ENCODE measurements at regions not wholly inside any gene's neighbourhood (a gene's known extent, or its start where the extent isn't known, plus 50 kb on each side); places are given as distances from the start of the nearest gene placed in this dataset.

- DNase-seq: no peak
- no peak for ATAC-seq
- Histone ChIP-seq H3K36me3 (no peaks in the 10 kb centered on the region), H3K27me3 (no peaks in the 10 kb centered on the region), H3K27ac (no peak overlapping the region), H3K4me3 (no peak overlapping the region), H3K4me1 (no peaks in the 10 kb centered on the region), H3K9me3 (no peaks in the 10 kb centered on the region)
- intact Hi-C loops (cut with DNase I): no loop called here
- TF ChIP-seq, protein P1, sequence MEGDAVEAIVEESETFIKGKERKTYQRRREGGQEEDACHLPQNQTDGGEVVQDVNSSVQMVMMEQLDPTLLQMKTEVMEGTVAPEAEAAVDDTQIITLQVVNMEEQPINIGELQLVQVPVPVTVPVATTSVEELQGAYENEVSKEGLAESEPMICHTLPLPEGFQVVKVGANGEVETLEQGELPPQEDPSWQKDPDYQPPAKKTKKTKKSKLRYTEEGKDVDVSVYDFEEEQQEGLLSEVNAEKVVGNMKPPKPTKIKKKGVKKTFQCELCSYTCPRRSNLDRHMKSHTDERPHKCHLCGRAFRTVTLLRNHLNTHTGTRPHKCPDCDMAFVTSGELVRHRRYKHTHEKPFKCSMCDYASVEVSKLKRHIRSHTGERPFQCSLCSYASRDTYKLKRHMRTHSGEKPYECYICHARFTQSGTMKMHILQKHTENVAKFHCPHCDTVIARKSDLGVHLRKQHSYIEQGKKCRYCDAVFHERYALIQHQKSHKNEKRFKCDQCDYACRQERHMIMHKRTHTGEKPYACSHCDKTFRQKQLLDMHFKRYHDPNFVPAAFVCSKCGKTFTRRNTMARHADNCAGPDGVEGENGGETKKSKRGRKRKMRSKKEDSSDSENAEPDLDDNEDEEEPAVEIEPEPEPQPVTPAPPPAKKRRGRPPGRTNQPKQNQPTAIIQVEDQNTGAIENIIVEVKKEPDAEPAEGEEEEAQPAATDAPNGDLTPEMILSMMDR (IDR thresholded peaks at IDR 0.05): no peak
Measured at GRCh38 chr1:81115422-81115821, 685.3 kb upstream of the ADGRL2 start.

DNA sequence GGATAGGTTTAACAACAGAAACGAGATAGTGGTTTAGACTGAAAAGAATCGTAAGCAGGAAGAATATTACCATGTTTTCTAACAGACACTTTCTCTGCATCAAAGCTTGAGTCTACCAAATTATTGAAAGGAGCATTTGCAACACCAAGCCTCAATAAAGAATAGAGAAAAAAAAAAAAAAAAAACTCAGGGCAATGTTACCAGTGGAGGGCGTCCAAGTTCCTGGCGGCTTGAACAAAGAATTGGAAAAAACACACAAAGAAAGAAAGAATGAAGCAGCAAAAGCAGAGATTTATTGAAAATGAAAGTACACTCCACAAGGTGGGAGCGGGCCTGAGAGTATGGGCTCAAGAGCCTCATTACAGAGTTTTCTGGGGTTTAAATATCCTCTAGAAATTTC lies 686.5 kb upstream of the ADGRL2 start:
- no peaks in the 10 kb centered on the region for H3K9me3 ChIP-seq
- no peak overlapping the region for H3K27ac ChIP-seq
- DNase-seq (no peak), ATAC-seq (no peak)
- H3K4me3 ChIP-seq: no peak overlapping the region
- H3K4me1 ChIP-seq: no peaks in the 10 kb centered on the region
- H3K36me3 ChIP-seq: no peaks in the 10 kb centered on the region
- intact Hi-C loops (cut with DNase I): no loop called here
- TF ChIP-seq, protein P1 (IDR thresholded peaks at IDR 0.05): no peak
- H3K27me3 ChIP-seq: no peaks in the 10 kb centered on the region

DNA sequence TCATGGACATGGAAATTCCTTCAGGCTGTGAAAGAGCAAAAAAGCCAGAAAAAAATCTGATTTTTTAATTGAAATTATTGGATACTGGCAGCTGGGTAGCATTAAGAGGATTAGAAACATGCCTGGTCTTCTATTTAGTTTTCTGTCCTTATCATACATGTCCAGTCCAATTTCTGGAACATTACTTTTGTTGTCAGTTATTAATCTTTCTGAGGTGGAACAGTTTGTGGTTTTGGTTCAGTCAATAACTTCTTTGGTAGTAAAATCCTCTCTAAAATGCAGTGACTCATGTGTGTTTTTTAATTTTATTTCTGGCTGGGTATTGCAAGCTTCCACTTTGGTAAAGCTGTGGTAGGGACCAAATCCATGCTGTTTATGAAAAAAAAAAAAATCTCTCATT lies 687.0 kb upstream of the ADGRL2 start:
- Histone ChIP-seq H3K4me3 (no peak overlapping the region), H3K9me3 (no peaks in the 10 kb centered on the region), H3K27ac (no peak overlapping the region), H3K27me3 (no peaks in the 10 kb centered on the region), H3K4me1 (no peaks in the 10 kb centered on the region), H3K36me3 (no peaks in the 10 kb centered on the region)
- TF ChIP-seq, protein P1 (IDR thresholded peaks at IDR 0.05): no peak
- ATAC-seq (no peak), DNase-seq (no peak)
- intact Hi-C loops (cut with DNase I): no loop called here

- no peak overlapping the region for H3K27ac ChIP-seq
- DNase-seq (no peak), ATAC-seq (no peak)
- no peaks in the 10 kb centered on the region for H3K4me1 ChIP-seq
- H3K27me3 ChIP-seq: no peaks in the 10 kb centered on the region
- H3K4me3 ChIP-seq: no peak overlapping the region
- TF ChIP-seq, protein P1 (IDR thresholded peaks at IDR 0.05): no peak
- intact Hi-C loops (cut with DNase I): no loop called here
- no peaks in the 10 kb centered on the region for H3K36me3 ChIP-seq
- no peaks in the 10 kb centered on the region for H3K9me3 ChIP-seq
Measured at GRCh38 chr1:81111818-81112217, 688.9 kb upstream of the ADGRL2 start.

DNA sequence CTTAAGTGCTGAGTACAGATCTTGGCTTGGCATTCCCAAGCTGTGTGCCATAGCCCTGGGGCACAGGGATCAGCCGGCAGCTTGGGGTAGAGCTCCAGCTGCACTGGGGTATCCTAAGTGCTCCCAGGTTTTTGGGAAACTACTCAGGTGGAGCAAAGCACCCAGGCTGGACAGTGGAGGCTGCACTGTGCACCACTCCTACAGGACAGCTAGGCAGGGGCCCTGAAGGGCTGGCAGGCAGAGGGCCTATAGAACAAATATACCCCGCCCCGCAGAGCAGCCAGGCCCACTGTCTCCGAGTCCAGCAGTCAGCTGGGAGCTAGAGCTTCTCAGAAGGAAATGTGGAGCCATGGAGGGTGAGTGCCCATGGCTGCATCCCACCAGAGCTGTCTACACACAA lies 691.7 kb upstream of the ADGRL2 start:
- Histone ChIP-seq H3K4me1 (no peaks in the 10 kb centered on the region), H3K9me3 (no peaks in the 10 kb centered on the region), H3K27me3 (no peaks in the 10 kb centered on the region), H3K27ac (no peak overlapping the region), H3K36me3 (no peaks in the 10 kb centered on the region), H3K4me3 (no peak overlapping the region)
- TF ChIP-seq, protein P1 (IDR thresholded peaks at IDR 0.05): no peak
- ATAC-seq (peak; percentile 36), DNase-seq (no peak)
- intact Hi-C loops (cut with DNase I): no loop called here

GRCh38 chr1:81097860-81098259 lies 702.9 kb upstream of the ADGRL2 start:
- TF ChIP-seq, protein P1 (IDR thresholded peaks at IDR 0.05): no peak
- no peak for ATAC-seq
- Histone ChIP-seq H3K36me3 (no peaks in the 10 kb centered on the region), H3K4me1 (no peaks in the 10 kb centered on the region), H3K27me3 (no peaks in the 10 kb centered on the region), H3K9me3 (no peaks in the 10 kb centered on the region), H3K27ac (no peak overlapping the region), H3K4me3 (no peak overlapping the region)
- intact Hi-C loops (cut with DNase I): no loop called here
- DNase-seq: no peak
